H1 (cell line): ENCODE measurements at regions not wholly inside any gene's neighbourhood (a gene's known extent, or its start where the extent isn't known, plus 50 kb on each side); places are given as distances from the start of the nearest gene placed in this dataset.

Experiments used
- ATF3 ChIP-seq: IDR thresholded peaks from 2 replicates; pipeline ENCODE4 v1.6.1; 2011; ENCODE audit warnings: low read depth, mild to moderate bottlenecking, low read length; ENCODE audit not compliant: insufficient read depth
- CEBPB ChIP-seq: IDR thresholded peaks from 2 replicates; pipeline ENCODE4 v1.6.1; 2012; ENCODE audit warnings: low read depth, low read length
- EZH2 ChIP-seq: fragments of 200-600 bp; sonication (generic); IDR thresholded peaks from 2 replicates; pipeline ENCODE4 v1.7.1; 2012; ENCODE audit warnings: low read depth, mild to moderate bottlenecking, moderate library complexity, low read length, inconsistent platforms; ENCODE audit not compliant: severe bottlenecking
- JUND ChIP-seq: IDR thresholded peaks from 2 replicates; pipeline ENCODE4 v1.6.1; 2011; ENCODE audit warnings: mild to moderate bottlenecking, improper control_type of control experiment, low read length
- NRF1 ChIP-seq: IDR thresholded peaks from 2 replicates; pipeline ENCODE4 v1.6.1; 2011; ENCODE audit warnings: mild to moderate bottlenecking, low read depth, low read length, improper control_type of control experiment
- POLR2A ChIP-seq, 2 experiments: IDR thresholded peaks; 1 replicate in 1 of 2; 2 replicates in 1 of 2; pipeline ENCODE4 v1.6.1; 2011; ENCODE audit warnings: low read depth in 2 of 2, low read length in 2 of 2, mild to moderate bottlenecking in 2 of 2; ENCODE audit errors: control extremely low read depth in 1 of 2
- RFX5 ChIP-seq: IDR thresholded peaks from 2 replicates; pipeline ENCODE4 v1.6.1; 2011; ENCODE audit warnings: low read depth, low read length, improper control_type of control experiment, borderline replicate concordance
- SP1 ChIP-seq: IDR thresholded peaks from 2 replicates; pipeline ENCODE4 v1.6.1; 2011; ENCODE audit warnings: low read depth, low read length
- TAF1 ChIP-seq: IDR thresholded peaks from 2 replicates; pipeline ENCODE4 v1.6.1; 2011; ENCODE audit warnings: mild to moderate bottlenecking, low read depth, low read length
- TF ChIP-seq, protein P1 (sequence below), 3 experiments: IDR thresholded peaks; 1 replicate in 2 of 3; 2 replicates in 1 of 3; pipeline versions ENCODE4 v1.5.1 to v1.6.1; 2011; ENCODE audit warnings: low read length in 3 of 3, mild to moderate bottlenecking in 3 of 3, inconsistent platforms in 2 of 3, low read depth in 1 of 3, moderate library complexity in 1 of 3; ENCODE audit not compliant: insufficient read depth in 1 of 3; ENCODE audit errors: control extremely low read depth in 1 of 3
- TF ChIP-seq, protein P2 (sequence below): IDR thresholded peaks from 2 replicates; pipeline ENCODE4 v1.6.1; 2012; ENCODE audit warnings: inconsistent platforms

- TF ChIP-seq POLR2A (IDR thresholded peaks at IDR 0.05; ENCODE audit: control extremely low read depth in 1 of 2, low read depth in 2 of 2, low read length in 2 of 2), result no peak
- TF ChIP-seq, protein P1, sequence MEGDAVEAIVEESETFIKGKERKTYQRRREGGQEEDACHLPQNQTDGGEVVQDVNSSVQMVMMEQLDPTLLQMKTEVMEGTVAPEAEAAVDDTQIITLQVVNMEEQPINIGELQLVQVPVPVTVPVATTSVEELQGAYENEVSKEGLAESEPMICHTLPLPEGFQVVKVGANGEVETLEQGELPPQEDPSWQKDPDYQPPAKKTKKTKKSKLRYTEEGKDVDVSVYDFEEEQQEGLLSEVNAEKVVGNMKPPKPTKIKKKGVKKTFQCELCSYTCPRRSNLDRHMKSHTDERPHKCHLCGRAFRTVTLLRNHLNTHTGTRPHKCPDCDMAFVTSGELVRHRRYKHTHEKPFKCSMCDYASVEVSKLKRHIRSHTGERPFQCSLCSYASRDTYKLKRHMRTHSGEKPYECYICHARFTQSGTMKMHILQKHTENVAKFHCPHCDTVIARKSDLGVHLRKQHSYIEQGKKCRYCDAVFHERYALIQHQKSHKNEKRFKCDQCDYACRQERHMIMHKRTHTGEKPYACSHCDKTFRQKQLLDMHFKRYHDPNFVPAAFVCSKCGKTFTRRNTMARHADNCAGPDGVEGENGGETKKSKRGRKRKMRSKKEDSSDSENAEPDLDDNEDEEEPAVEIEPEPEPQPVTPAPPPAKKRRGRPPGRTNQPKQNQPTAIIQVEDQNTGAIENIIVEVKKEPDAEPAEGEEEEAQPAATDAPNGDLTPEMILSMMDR (IDR thresholded peaks at IDR 0.05; ENCODE audit: control extremely low read depth in 1 of 3, insufficient read depth in 1 of 3, low read depth in 1 of 3, low read length in 3 of 3), result no peak
- no peak for TF ChIP-seq EZH2
- TF ChIP-seq ATF3, result no peak
- no peak for TF ChIP-seq JUND
- no peak for TF ChIP-seq NRF1
- TF ChIP-seq, protein P2, sequence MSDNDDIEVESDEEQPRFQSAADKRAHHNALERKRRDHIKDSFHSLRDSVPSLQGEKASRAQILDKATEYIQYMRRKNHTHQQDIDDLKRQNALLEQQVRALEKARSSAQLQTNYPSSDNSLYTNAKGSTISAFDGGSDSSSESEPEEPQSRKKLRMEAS, result no peak
- no peak for TF ChIP-seq SP1
- TF ChIP-seq RFX5, result no peak
- no peak for TF ChIP-seq CEBPB
- no peak for TF ChIP-seq TAF1
These were observed 186.5 kb downstream of the KLHL28 start for GRCh38 chr14:44775248-44775647.
